Activated CD8-positive, alpha-beta memory T cell treated with anti-CD3 and anti-CD28 coated beads, Interleukin-2, amount 50 U/mL, for 1 hour (primary cell): ENCODE measurements at regions not wholly inside any gene's neighbourhood (a gene's known extent, or its start where the extent isn't known, plus 50 kb on each side); places are given as distances from the start of the nearest gene placed in this dataset.

Experiments
- DNase-seq: peaks from one replicate; pipeline ENCODE4 v3.0.0-alpha.2; 2020; ENCODE audit errors: extremely low read depth

GRCh38 chr13:99892866-99893504, 78.6 kb downstream of the ZIC5 start:
- DNase-seq, result no peak

GRCh38 chr13:99892196-99892613, 79.4 kb downstream of the ZIC5 start:
- no peak for DNase-seq

DNA sequence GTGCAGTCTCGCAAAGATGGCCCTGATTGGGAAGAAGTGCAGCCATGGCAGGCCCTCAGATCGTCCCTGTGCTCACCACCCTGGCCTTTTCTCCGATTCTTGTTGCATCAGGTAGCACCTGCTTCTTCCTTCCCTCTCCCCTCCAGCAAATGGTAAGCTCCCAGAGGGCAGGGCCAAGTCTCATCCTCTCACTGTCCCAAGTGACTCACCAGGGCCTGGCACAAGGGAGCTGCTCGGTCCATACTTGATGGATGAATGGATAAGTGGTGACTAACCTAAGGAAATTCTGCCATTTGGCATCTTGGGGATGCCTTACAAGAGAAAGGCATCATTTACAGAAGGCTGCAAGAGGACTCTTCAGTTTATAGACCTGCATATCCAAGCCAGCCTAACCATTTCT, 84.9 kb downstream of the ZIC5 start:
- no peak for DNase-seq

GRCh38 chr13:99884913-99885312, 86.7 kb downstream of the ZIC5 start:
- no peak for DNase-seq

DNA sequence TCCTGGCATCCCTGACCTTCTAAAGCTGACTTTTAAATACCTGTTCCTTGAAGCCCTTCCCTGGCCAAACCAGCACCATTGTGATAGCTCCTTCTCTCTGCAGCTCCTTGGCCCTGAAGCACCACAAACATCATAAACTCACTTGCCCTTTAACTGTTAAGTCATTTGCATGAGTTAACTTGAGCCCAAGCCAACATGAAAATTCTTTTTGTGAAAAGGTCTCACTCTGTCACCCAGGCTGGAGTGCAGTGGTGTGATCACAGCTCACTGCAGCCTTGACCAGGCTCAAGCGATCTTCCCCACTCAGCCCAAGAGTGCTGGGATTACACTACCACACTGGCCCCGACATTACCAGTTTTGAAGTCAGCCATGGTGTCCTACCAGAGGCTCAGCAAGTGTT, 87.8 kb downstream of the ZIC5 start:
- DNase-seq, result no peak

- no peak for DNase-seq
These were observed 92.5 kb downstream of the ZIC5 start for GRCh38 chr13:99878921-99879610.

- no peak for DNase-seq
These were observed 94.9 kb downstream of the ZIC5 start for GRCh38 chr13:99876651-99877050.

DNA sequence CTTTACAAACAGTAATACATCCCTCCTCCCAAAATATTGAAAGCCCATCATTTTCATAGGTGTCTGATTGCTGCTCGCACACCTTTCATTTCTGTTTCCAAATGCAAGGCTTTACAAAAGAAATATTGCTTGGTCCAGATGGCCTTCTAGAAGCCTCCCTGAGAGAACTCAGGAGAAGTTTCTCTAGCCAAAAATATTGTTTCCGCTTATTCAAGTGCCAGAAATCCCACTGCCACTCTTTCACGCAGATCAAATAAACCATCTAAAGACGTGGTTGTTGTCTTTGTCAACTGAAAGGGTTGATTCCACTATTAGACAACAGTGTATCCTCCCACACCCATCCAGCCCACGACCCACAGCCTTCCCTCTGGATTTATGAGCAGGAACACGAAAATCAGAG, 96.2 kb downstream of the ZIC5 start:
- DNase-seq, result no peak

DNA sequence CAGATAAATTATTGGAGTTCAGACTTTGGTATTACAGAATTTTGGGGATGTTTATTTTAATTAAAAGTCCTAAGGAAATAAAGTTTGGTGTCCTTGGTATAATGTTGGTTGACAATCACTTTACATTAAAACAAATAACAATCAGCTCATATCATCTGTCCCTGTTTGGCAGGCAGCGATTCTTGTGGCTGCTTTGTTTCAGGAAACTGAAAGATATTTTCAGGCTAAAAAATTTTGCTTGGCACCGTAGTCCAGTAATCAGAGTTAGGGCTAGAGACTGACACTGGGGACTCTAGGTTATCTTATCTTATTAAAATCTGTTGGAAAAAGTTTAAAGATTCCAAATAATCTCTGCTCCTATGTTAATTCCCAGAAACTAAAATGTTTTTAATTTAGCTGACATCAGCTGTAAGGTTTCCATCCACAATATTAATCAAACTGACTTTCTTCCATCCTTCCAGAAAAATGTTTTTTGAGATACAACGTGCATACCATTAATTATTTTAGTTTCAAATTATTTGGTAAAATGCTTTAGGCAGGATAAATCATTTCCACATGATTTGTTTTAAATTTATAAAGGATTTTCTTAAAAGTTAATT, 97.6 kb downstream of the ZIC5 start:
- DNase-seq, result no peak

DNA sequence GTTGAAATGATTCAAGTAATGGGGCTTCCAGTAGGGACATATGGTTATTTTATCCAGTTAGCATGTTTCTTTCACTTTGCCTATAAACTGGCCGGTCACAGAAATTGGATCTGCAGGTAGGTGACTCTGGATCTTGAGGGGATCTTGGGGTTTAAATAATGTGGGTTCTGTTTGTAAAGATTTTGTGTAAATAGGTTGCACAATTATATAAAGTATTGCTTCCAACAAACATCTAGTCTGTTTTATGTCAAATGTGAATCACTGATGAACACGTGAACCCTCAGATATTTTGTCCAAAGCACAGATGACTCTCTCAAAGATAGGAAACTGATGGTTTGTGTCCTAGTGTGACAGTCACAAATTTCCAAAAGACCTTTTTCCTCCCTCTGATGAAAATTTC, 98.4 kb downstream of the ZIC5 start:
- no peak for DNase-seq

DNA sequence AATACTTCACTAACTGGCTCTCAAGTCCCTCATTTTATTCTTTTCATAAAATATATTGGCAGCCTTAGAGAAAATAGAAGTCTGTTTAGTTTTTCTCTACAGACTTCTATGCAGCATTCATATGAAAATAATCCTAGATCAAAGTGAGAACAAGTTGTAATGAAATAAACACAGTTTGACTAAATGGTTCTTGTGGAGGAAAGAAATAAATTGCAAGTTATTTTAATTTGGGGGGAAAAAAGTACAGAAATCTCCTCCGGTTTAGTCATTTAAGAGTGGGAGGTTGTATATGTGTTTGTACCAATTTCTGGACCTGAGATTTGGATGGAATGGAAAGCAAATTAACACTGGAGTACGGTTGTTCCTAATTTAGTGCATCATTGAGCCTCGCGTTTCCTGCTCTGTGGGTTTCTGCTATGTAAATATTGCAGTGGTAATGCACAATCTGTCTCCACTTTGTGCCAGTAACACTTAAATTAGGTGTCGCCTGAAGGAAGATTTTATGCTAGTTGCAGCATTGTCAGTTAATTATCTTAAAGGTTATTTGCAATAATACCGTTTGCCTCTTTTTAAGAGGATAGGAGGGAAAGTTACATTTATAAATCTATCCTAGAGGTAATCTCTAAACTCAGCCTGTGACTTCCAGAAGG, 100.2 kb downstream of the ZIC5 start:
- DNase-seq, result no peak

- no peak for DNase-seq
These were observed 101.0 kb downstream of the ZIC5 start for GRCh38 chr13:99870541-99870940.

DNA sequence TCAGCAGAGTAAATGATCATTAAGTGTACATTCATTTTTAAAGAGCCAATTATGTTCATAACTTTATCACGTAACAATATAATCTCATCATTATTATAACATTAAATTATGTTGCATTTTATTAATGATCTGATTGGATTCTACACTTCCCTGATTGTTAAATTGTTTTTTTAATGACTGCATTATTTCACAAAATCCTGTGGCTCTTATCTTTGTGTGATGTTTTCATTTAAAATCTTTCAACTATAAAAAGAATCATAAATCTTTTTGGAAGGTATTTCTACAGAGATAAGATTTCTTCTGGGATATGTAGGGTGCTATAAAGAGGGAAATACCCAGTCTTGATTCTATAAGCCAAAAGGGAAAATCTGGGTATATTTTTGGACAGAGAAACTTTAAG, 101.7 kb downstream of the ZIC5 start:
- no peak for DNase-seq

DNA sequence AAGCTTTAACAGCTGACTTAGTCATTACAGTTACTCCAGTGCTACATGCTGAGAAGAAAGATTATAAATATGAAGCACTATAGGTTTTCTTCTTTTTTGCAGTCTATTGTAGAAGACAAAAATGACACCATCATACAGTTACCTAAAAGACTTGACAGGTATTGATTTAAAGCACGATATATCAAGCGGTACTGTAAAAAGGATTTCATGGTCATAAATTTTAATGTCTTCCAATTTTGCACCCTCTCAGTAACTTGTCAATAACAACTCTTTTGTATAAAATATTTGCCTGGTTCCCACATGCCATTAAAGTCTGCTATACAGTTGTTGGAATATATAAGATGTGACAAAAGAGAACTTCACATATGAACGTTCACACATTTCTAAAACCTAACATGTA, 102.8 kb downstream of the ZIC5 start:
- no peak for DNase-seq

DNA sequence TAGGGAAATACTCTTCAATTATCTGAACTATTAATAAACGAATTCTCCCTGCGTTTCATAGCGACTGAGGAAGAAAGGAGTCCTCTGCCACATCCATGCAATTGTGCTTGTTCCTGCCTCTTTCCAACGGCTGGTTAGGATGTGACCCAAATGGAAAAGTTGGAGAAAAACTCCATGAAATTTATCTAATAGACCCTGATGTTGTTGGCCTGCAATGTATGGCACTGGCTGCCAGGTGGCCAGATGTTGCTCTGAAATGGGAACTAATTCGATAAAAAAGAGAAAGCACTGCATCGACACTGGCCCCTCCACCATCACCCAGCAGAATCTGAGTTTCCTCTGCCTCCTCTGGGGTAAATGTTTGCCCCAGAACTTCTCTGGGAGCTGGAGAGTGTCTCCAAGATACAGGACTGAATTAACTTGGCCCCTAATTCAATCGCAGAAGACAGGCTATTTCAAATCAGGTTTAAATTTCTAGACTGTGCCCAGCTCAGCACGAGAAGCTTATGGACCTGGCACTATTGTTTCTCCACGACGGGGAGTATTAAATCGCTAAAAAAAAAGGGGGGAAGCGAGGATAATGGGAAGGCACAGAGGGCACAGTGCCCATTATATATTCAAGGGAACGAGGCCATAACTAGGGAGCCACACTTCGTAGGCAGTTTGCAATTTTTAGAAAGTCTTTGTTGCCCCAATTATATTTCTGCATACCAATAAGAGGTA, 103.9 kb downstream of the ZIC5 start:
- no peak for DNase-seq

DNA sequence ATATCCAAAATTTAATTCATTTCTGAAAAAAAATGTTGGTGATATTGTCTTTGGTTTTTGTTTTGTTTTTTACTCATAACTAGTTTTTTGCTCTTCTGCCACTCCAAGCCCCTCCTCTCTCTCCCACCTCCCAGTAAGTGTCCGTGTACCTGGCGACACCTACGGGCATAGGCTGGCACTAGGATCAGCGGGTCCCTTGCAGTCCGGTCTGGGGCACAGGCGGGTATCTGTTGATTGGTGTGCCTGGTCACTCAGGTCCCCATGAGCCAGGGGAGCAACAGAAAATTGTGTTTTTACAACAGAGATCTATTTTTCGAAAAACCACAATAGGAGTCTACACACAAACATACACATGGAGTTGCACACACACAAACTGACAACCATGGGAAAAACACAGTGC, 104.8 kb downstream of the ZIC5 start:
- no peak for DNase-seq

- DNase-seq, result no peak
These were observed 106.1 kb downstream of the ZIC5 start for GRCh38 chr13:99865420-99865930.

DNA sequence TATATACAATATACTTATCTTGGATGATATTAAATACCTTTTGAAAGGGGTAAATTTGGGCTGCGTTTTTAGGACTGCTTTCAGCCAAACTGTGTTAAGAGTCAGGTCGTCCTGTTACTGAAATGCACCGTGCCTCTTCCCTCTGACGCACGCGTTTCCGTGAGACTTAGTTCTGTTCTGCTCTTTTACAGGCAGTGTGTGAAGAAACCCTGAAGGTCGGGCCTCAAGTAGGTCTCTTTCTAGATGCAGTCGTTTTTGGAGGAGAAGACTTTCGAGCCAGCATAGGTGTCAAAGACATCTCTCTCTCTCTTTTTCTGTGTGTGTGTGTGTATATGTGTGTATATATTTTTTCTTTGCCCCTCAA, 107.0 kb downstream of the ZIC5 start:
- no peak for DNase-seq

- no peak for DNase-seq
These were observed 107.6 kb downstream of the ZIC5 start for GRCh38 chr13:99863789-99864626.

- DNase-seq, result no peak
These were observed 109.3 kb downstream of the ZIC5 start for GRCh38 chr13:99862244-99862643.

DNA sequence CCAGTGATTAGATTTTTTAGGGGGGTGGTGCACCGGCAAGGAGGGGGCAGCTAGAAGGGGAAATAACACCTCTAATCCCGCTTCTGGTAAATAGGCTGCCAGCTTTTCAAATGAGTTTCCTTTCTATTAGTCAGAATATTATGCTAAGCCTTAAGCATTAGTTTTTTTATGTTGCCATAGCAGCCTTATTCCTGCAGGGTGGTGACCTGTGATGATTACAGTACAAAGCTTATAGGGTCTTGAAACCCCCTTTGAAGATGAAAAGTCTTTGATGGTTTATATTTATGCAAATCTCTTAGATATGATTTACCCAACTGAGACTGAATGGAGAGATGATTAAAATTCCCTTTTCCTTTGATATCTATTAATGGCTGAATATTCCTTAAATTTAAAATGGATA, 109.8 kb downstream of the ZIC5 start:
- DNase-seq, result no peak
